Endothelial cell of umbilical vein (primary cell): ENCODE measurements at regions not wholly inside any gene's neighbourhood (a gene's known extent, or its start where the extent isn't known, plus 50 kb on each side); places are given as distances from the start of the nearest gene placed in this dataset.

Experiments used
- BruUV-seq: library from RNA; stranded (reverse); fragments of 400-500 nt; replicated peaks from 2 replicates; lab custom pipeline; 2021; lab: Mats Ljungman, UMichigan
- CTCF ChIA-PET: fragments of 300-600, 350-600 bp; sonication (Branson Sonifier 250); formaldehyde crosslinking; loops from one replicate; lab custom pipeline; 2021; ENCODE audit warnings: antibody characterized with exemption, inconsistent platforms; lab: Charles Lee
- POLR2A ChIA-PET: fragments of 300-600, 350-600 bp; sonication (Branson Sonifier 250); formaldehyde crosslinking; loops from one replicate; lab custom pipeline; 2021; ENCODE audit warnings: antibody characterized with exemption, inconsistent platforms; lab: Charles Lee
- DNase-seq: peaks from one replicate; pipeline ENCODE4 v3.0.0-alpha.2; 2011; ENCODE audit warnings: low read depth, low spot score
- FAIRE-seq: peaks from 2 replicates; lab custom pipeline; 2011; peaks lifted over from hg19 to GRCh38; lab: Jason Lieb, UNC
- H2AFZ ChIP-seq: 2 replicates; pipeline ENCODE4 v1.6.0; 2012; ENCODE audit warnings: low read depth, low read length, control low read depth, inconsistent platforms
- H3K27ac ChIP-seq: 2 replicates; pipeline ENCODE4 v1.5.1; 2011; ENCODE audit warnings: low read depth, mild to moderate bottlenecking, control low read depth, low read length, moderate library complexity; ENCODE audit not compliant: insufficient read depth
- H3K27me3 ChIP-seq, 2 experiments: 2 replicates each; pipeline versions ENCODE4 v1.6.0 to v1.6.1; 2011; ENCODE audit warnings: low read length in 2 of 2, mixed read lengths in 1 of 2; ENCODE audit not compliant: control insufficient read depth in 2 of 2, insufficient read depth in 2 of 2
- H3K36me3 ChIP-seq, 2 experiments: 2 replicates in 1 of 2; 3 replicates in 1 of 2; pipeline ENCODE4 v1.5.1; 2011; ENCODE audit warnings: low read length in 2 of 2, mild to moderate bottlenecking in 1 of 2, moderate library complexity in 1 of 2; ENCODE audit not compliant: control insufficient read depth in 2 of 2, insufficient read depth in 2 of 2; ENCODE audit errors: extremely low read depth in 1 of 2
- H3K4me1 ChIP-seq: 3 replicates; pipeline ENCODE4 v1.5.1; 2011; ENCODE audit warnings: mild to moderate bottlenecking, low read length; ENCODE audit not compliant: control insufficient read depth, insufficient read depth; ENCODE audit errors: extremely low read depth
- H3K4me2 ChIP-seq: 2 replicates; pipeline ENCODE4 v1.6.1; 2011; ENCODE audit warnings: low read length, control low read depth, mixed read lengths; ENCODE audit not compliant: insufficient read depth
- H3K4me3 ChIP-seq, 3 experiments: fragments of 200-600 bp in 1 of 3; sonication (generic), shearing (Covaris generic) in 1 of 3; replicated peaks in 1 of 3; 2 replicates each; pipeline ENCODE4 v1.5.1; 2011 to 2016; ENCODE audit warnings: control low read depth in 3 of 3, low read length in 3 of 3, mild to moderate bottlenecking in 2 of 3, inconsistent platforms in 1 of 3, low read depth in 1 of 3, moderate library complexity in 1 of 3; ENCODE audit not compliant: insufficient read depth in 1 of 3
- H3K79me2 ChIP-seq: 2 replicates; pipeline ENCODE4 v1.6.0; 2012; ENCODE audit warnings: low read length, inconsistent platforms; ENCODE audit not compliant: control insufficient read depth, insufficient read depth
- H3K9ac ChIP-seq: replicated peaks from 2 replicates; pipeline ENCODE3; 2011; ENCODE audit warnings: low read length, control low read depth; ENCODE audit not compliant: insufficient read depth; ENCODE audit errors: extremely low read depth
- H3K9me1 ChIP-seq: replicated peaks from 3 replicates; pipeline ENCODE4 v1.6.0; 2011; ENCODE audit warnings: mild to moderate bottlenecking, low read length; ENCODE audit not compliant: control insufficient read depth, insufficient read depth; ENCODE audit errors: extremely low read depth
- H3K9me3 ChIP-seq: replicated peaks from 2 replicates; pipeline ENCODE4 v1.5.1; 2012; ENCODE audit warnings: low read length, inconsistent platforms; ENCODE audit not compliant: control insufficient read depth, insufficient read depth
- H4K20me1 ChIP-seq: replicated peaks from 2 replicates; pipeline ENCODE3; 2011; ENCODE audit warnings: mild to moderate bottlenecking, low read length; ENCODE audit not compliant: control insufficient read depth, insufficient read depth; ENCODE audit errors: extremely low read depth
- EZH2 ChIP-seq: IDR thresholded peaks from 2 replicates; pipeline ENCODE4 v1.6.1; 2012; ENCODE audit warnings: borderline replicate concordance, low read depth, mild to moderate bottlenecking, moderate library complexity, low read length, inconsistent platforms; ENCODE audit not compliant: severe bottlenecking
- FOS ChIP-seq: IDR thresholded peaks from 2 replicates; pipeline ENCODE4 v1.6.1; 2011; ENCODE audit warnings: mild to moderate bottlenecking, low read length, moderate library complexity, borderline replicate concordance; ENCODE audit not compliant: insufficient read depth
- GATA2 ChIP-seq: IDR thresholded peaks from 2 replicates; pipeline ENCODE4 v1.7.0; 2011; ENCODE audit warnings: low read depth, mild to moderate bottlenecking, moderate library complexity, mixed read lengths, low read length; ENCODE audit not compliant: insufficient read length, insufficient read depth
- MYC ChIP-seq: IDR thresholded peaks from one replicate; pipeline ENCODE4 v1.6.1; 2011; ENCODE audit warnings: mild to moderate bottlenecking, low read depth, low read length
- POLR2A ChIP-seq: IDR thresholded peaks from 2 replicates; pipeline ENCODE4 v1.6.1; 2012; ENCODE audit warnings: low read depth, mild to moderate bottlenecking, control low read depth, low read length
- POLR2AphosphoS5 ChIP-seq: IDR thresholded peaks from 2 replicates; pipeline ENCODE4 v1.6.1; 2012; ENCODE audit warnings: low read depth, mild to moderate bottlenecking, control low read depth, low read length, moderate library complexity; ENCODE audit not compliant: insufficient read depth
- dilution Hi-C: fragments of 300-500 bp; cut with MboI; formaldehyde crosslinking; loops from one replicate; pipeline ENCODE4 v1.15.0; 2019; ENCODE audit warnings: low sequenced_read_pairs; ENCODE audit not compliant: extremely low pct_ligation_motif_present
- intact Hi-C: fragments of 100-400 bp; cut with micrococcal nuclease; formaldehyde crosslinking; loops from one replicate; pipeline ENCODE4 v1.10.0; 2022
- TF ChIP-seq, protein P1 (sequence below), 2 donors: IDR thresholded peaks; 1 replicate in 1 of 2; 2 replicates in 1 of 2; pipeline ENCODE4 v1.5.1; 2011; ENCODE audit warnings: low read length in 2 of 2, mild to moderate bottlenecking in 2 of 2, moderate library complexity in 2 of 2, control low read depth in 1 of 2, inconsistent platforms in 1 of 2, low read depth in 1 of 2; ENCODE audit not compliant: insufficient read depth in 1 of 2; ENCODE audit errors: extremely low read depth in 1 of 2
- TF ChIP-seq, protein P2 (sequence below): IDR thresholded peaks from 2 replicates; pipeline ENCODE4 v1.6.1; 2011; ENCODE audit not compliant: insufficient read depth, insufficient read length

DNA sequence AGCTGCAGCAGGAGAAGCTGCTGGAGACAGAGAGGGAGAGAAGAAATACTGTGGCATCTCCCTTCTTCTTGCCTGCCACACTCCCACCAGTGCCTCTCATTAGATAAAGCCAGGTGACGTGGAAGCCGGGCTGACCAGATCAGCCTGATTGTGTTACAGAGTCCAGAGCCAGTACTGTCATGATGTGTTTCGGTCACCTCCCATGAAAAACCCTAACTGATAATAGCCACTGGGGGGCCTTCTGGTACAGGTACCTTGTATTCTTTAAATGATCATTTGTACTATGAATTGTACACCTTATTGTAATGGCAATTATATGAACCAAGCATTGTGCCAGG, 125.8 kb upstream of the TMEM108 start:
- POLR2A ChIA-PET = no interaction called here
- BruUV-seq = no TSS peak

More for the DNA sequence above, 125.8 kb upstream of the TMEM108 start:
- CTCF ChIA-PET = no interaction called here
- H3K79me2 ChIP-seq = no peaks in the 10 kb centered on the region
- H3K27ac ChIP-seq = no peak overlapping the region
- FAIRE-seq (no peak), DNase-seq (no peak)
- intact Hi-C loops (no loop called here), dilution Hi-C loops (no loop called here)
- H3K4me2 ChIP-seq = no peak overlapping the region
- no peaks in the 10 kb centered on the region for H3K36me3 ChIP-seq
- no peak overlapping the region for H3K9ac ChIP-seq
- peaks cover 0 to 2% of the 10 kb centered on the region in 2 experiments for H3K27me3 ChIP-seq
- no peak overlapping the region for H3K4me3 ChIP-seq
- no peaks in the 10 kb centered on the region for H4K20me1 ChIP-seq
- no peak overlapping the region for H2AFZ ChIP-seq
- TF ChIP-seq GATA2 = no peak
- TF ChIP-seq FOS = no peak
- TF ChIP-seq MYC = no peak
- TF ChIP-seq, protein P1, sequence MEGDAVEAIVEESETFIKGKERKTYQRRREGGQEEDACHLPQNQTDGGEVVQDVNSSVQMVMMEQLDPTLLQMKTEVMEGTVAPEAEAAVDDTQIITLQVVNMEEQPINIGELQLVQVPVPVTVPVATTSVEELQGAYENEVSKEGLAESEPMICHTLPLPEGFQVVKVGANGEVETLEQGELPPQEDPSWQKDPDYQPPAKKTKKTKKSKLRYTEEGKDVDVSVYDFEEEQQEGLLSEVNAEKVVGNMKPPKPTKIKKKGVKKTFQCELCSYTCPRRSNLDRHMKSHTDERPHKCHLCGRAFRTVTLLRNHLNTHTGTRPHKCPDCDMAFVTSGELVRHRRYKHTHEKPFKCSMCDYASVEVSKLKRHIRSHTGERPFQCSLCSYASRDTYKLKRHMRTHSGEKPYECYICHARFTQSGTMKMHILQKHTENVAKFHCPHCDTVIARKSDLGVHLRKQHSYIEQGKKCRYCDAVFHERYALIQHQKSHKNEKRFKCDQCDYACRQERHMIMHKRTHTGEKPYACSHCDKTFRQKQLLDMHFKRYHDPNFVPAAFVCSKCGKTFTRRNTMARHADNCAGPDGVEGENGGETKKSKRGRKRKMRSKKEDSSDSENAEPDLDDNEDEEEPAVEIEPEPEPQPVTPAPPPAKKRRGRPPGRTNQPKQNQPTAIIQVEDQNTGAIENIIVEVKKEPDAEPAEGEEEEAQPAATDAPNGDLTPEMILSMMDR (IDR thresholded peaks at IDR 0.05; ENCODE audit: extremely low read depth in 1 of 2, insufficient read depth in 1 of 2, low read depth in 1 of 2, low read length in 2 of 2) = no peak
- TF ChIP-seq EZH2 = no peak
- TF ChIP-seq POLR2AphosphoS5 = no peak
- no peak for TF ChIP-seq POLR2A
- TF ChIP-seq, protein P2, sequence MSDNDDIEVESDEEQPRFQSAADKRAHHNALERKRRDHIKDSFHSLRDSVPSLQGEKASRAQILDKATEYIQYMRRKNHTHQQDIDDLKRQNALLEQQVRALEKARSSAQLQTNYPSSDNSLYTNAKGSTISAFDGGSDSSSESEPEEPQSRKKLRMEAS = no peak
- no peaks in the 10 kb centered on the region for H3K9me3 ChIP-seq
- H3K9me1 ChIP-seq = no peaks in the 10 kb centered on the region
- H3K4me1 ChIP-seq = no peaks in the 10 kb centered on the region
